ENCODE measurements at regions not wholly inside any gene's neighbourhood (a gene's known extent, or its start where the extent isn't known, plus 50 kb on each side); places are given as distances from the start of the nearest gene placed in this dataset.

DNA sequence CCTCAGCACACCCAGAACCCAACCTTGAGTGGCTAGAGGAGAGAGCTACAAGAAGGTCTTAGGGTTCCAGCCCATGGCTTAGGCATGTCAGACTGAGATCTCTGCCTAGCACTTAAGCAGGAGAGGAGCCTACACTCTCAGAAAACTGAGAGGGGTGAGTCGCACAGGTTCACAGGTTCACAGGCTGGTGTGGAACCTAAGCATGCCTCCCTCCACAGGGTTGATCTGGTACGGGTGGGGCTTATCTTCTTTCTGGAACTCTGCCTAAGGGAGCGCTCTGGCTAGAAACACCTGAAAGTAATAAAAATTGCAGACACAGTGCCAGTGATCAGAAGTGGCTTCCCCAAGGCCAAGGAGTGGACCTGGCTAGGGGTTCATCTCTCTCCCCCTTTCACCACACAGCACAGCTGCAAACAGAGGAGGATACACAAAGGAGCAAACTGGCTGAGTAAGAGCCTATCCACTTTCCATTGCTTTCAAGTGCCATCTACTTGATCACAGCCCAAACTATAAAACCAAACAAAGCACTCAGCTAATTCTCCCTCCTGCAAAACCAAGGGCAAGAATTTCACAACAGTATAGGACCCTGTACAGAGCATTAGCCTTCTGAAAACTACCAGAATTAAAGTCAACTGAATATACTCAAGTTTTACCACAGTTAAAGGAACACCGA lies 481.9 kb upstream of the SETBP1 start:
- ATAC-seq (ENCODE audit: low read depth) (no peak), DNase-seq (no peak)
- Mint-ChIP-seq H3K4me3 (no peak overlapping the region), H3K9me3 (ENCODE audit: insufficient read depth) (no peaks in the 10 kb centered on the region), H3K4me1 (no peaks in the 10 kb centered on the region), H3K27ac (no peak overlapping the region), H3K27me3 (peaks cover 35% of the 10 kb centered on the region)
- 88% methylated on average over 2 of the region's 4 CpGs for WGBS (ENCODE audit: insufficient coverage)
- no peak overlapping the region for H3K9ac ChIP-seq (ENCODE audit: low read length)
- intact Hi-C loops (cut with micrococcal nuclease), result no loop called here
- H3K36me3 ChIP-seq (replicated peaks in 1 of 2; ENCODE audit: control extremely low read depth in 1 of 2, control insufficient read depth in 1 of 2, extremely low read depth in 1 of 2, insufficient read depth in 2 of 2, low read length in 1 of 2), result no peaks in the 10 kb centered on the region
- H3K4me2 ChIP-seq (replicated peaks; ENCODE audit: low read depth, low read length, poor library complexity, severe bottlenecking), result no peak overlapping the region
- CTCF ChIA-PET, result no interaction called here
- no peak overlapping the region for H3K27ac ChIP-seq (ENCODE audit: low read length in 2 of 2)
- no peaks in the 10 kb centered on the region for H4K20me1 ChIP-seq (ENCODE audit: control insufficient read depth, insufficient read depth, low read length, poor library complexity, severe bottlenecking)
- peaks cover 0 to 5% (median 1%) of the 10 kb centered on the region in 4 experiments for H3K27me3 ChIP-seq (replicated peaks in 1 of 4; ENCODE audit: control extremely low read depth in 1 of 4, control insufficient read depth in 3 of 4, insufficient read depth in 4 of 4, low read length in 3 of 4)
- POLR2A ChIA-PET, result no interaction called here
- H3K4me1 ChIP-seq (ENCODE audit: control insufficient read depth in 2 of 2, insufficient read depth in 2 of 2, low read length in 2 of 2), result no peaks in the 10 kb centered on the region
- no peak overlapping the region for H3K4me3 ChIP-seq (ENCODE audit: control extremely low read depth in 1 of 5, extremely low read depth in 1 of 5, insufficient read depth in 1 of 5, low read depth in 2 of 5, low read length in 4 of 5)
- H3K79me2 ChIP-seq (ENCODE audit: control insufficient read depth, insufficient read depth, low read length), result no peaks in the 10 kb centered on the region
- no peaks in the 10 kb centered on the region for H3K9me3 ChIP-seq (ENCODE audit: control extremely low read depth in 1 of 3, control insufficient read depth in 2 of 3, insufficient read depth in 1 of 3, low read length in 2 of 3)
- TF ChIP-seq EZH2 (IDR thresholded peaks at IDR 0.05; ENCODE audit: borderline replicate concordance, insufficient read depth, low read depth, low read length, poor library complexity, severe bottlenecking), result no peak
- TF ChIP-seq, protein P1, sequence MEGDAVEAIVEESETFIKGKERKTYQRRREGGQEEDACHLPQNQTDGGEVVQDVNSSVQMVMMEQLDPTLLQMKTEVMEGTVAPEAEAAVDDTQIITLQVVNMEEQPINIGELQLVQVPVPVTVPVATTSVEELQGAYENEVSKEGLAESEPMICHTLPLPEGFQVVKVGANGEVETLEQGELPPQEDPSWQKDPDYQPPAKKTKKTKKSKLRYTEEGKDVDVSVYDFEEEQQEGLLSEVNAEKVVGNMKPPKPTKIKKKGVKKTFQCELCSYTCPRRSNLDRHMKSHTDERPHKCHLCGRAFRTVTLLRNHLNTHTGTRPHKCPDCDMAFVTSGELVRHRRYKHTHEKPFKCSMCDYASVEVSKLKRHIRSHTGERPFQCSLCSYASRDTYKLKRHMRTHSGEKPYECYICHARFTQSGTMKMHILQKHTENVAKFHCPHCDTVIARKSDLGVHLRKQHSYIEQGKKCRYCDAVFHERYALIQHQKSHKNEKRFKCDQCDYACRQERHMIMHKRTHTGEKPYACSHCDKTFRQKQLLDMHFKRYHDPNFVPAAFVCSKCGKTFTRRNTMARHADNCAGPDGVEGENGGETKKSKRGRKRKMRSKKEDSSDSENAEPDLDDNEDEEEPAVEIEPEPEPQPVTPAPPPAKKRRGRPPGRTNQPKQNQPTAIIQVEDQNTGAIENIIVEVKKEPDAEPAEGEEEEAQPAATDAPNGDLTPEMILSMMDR (IDR thresholded peaks at IDR 0.05), result no peak
- H2AFZ ChIP-seq (ENCODE audit: insufficient read depth, low read depth, low read length, poor library complexity, severe bottlenecking), result no peak overlapping the region

DNA sequence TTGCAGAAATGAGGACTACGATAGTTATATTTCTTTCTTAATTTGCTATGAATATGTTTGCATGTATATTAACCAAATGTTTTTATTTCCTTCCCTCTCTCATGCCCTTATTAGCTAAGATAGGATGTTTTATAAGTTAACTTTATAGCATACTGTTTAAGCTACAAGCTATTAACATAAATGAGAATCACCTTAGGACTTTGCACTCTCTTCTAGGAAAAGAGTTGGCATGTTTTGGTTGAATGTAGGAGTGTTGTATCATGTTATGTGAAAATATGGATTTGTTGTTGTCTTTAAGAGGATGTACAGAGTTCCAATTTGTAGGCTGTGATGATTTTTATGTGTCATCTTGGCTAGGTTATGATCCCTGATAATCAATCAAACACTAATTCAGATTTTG lies 467.4 kb upstream of the SETBP1 start:
- H3K27ac Mint-ChIP-seq, result no peak overlapping the region
- no peak overlapping the region for H3K9ac ChIP-seq (ENCODE audit: low read length)
- no CpG with 5 or more reads among the region's 1 CpG for WGBS (ENCODE audit: insufficient coverage)
- H3K4me1 ChIP-seq (ENCODE audit: control insufficient read depth in 2 of 2, insufficient read depth in 2 of 2, low read length in 2 of 2), result no peaks in the 10 kb centered on the region
- H4K20me1 ChIP-seq (ENCODE audit: control insufficient read depth, insufficient read depth, low read length, poor library complexity, severe bottlenecking), result no peaks in the 10 kb centered on the region
- H3K27me3 ChIP-seq (replicated peaks in 1 of 4; ENCODE audit: control extremely low read depth in 1 of 4, control insufficient read depth in 3 of 4, insufficient read depth in 4 of 4, low read length in 3 of 4), result peaks cover 0 to 3% (median 0%) of the 10 kb centered on the region in 4 experiments
- no peak overlapping the region for H3K4me2 ChIP-seq (replicated peaks; ENCODE audit: low read depth, low read length, poor library complexity, severe bottlenecking)
- intact Hi-C loops (cut with micrococcal nuclease), result no loop called here
- H3K9me3 ChIP-seq (ENCODE audit: control extremely low read depth in 1 of 3, control insufficient read depth in 2 of 3, insufficient read depth in 1 of 3, low read length in 2 of 3), result no peaks in the 10 kb centered on the region
- ChIA-PET CTCF (no interaction called here), POLR2A (no interaction called here)
- no peaks in the 10 kb centered on the region for H3K4me1 Mint-ChIP-seq
- no peak overlapping the region for H2AFZ ChIP-seq (ENCODE audit: insufficient read depth, low read depth, low read length, poor library complexity, severe bottlenecking)
- no peak overlapping the region for H3K4me3 Mint-ChIP-seq
- no peak overlapping the region for H3K27ac ChIP-seq (ENCODE audit: low read length in 2 of 2)
- peaks cover 2% of the 10 kb centered on the region for H3K9me3 Mint-ChIP-seq (ENCODE audit: insufficient read depth)
- no peak for TF ChIP-seq EZH2 (IDR thresholded peaks at IDR 0.05; ENCODE audit: borderline replicate concordance, insufficient read depth, low read depth, low read length, poor library complexity, severe bottlenecking)
- TF ChIP-seq, protein P1 (IDR thresholded peaks at IDR 0.05), result no peak
- ATAC-seq (ENCODE audit: low read depth), result no peak
- DNase-seq, result no peak
- H3K79me2 ChIP-seq (ENCODE audit: control insufficient read depth, insufficient read depth, low read length), result no peaks in the 10 kb centered on the region
- no peak overlapping the region for H3K4me3 ChIP-seq (ENCODE audit: control extremely low read depth in 1 of 5, extremely low read depth in 1 of 5, insufficient read depth in 1 of 5, low read depth in 2 of 5, low read length in 4 of 5)
- H3K27me3 Mint-ChIP-seq, result no peaks in the 10 kb centered on the region
- no peaks in the 10 kb centered on the region for H3K36me3 ChIP-seq (replicated peaks in 1 of 2; ENCODE audit: control extremely low read depth in 1 of 2, control insufficient read depth in 1 of 2, extremely low read depth in 1 of 2, insufficient read depth in 2 of 2, low read length in 1 of 2)

Data from B cell (primary cell).